Nephron progenitor cell (in vitro differentiated cells): ENCODE measurements at regions not wholly inside any gene's neighbourhood (a gene's known extent, or its start where the extent isn't known, plus 50 kb on each side); places are given as distances from the start of the nearest gene placed in this dataset.

ENCODE experiments used
- DNase-seq: peaks from one replicate; pipeline ENCODE4 v3.0.0; 2021
- H3K27ac Mint-ChIP-seq: 2 replicates; pipeline ENCODE4 v1.8.0; 2021; ENCODE audit warnings: mild to moderate bottlenecking, moderate library complexity, mixed read lengths
- H3K27me3 Mint-ChIP-seq: 2 replicates; pipeline ENCODE4 v1.8.0; 2021; ENCODE audit warnings: mild to moderate bottlenecking, low read depth, mixed read lengths; ENCODE audit not compliant: poor library complexity
- H3K36me3 Mint-ChIP-seq: 2 replicates; pipeline ENCODE4 v1.8.0; 2021; ENCODE audit warnings: low read depth, mixed read lengths
- H3K4me1 Mint-ChIP-seq: 2 replicates; pipeline ENCODE4 v1.8.0; 2021; ENCODE audit warnings: mixed read lengths
- H3K4me3 Mint-ChIP-seq: 2 replicates; pipeline ENCODE4 v1.8.0; 2021; ENCODE audit warnings: mild to moderate bottlenecking, moderate library complexity, mixed read lengths
- H3K9me3 Mint-ChIP-seq: 2 replicates; pipeline ENCODE4 v1.8.0; 2021; ENCODE audit warnings: mild to moderate bottlenecking, moderate library complexity, mixed read lengths
- TF ChIP-seq, protein P1 (sequence below): fragments of 200-600 bp; sonication (generic); IDR thresholded peaks from 2 replicates; pipeline ENCODE4 v1.5.0; 2021; ENCODE audit warnings: antibody characterized with exemption

GRCh38 chr6:15962449-15962764 is 166.5 kb upstream of the MYLIP start:
- H3K36me3 Mint-ChIP-seq: peaks cover 11% of the 10 kb centered on the region
- TF ChIP-seq, protein P1, sequence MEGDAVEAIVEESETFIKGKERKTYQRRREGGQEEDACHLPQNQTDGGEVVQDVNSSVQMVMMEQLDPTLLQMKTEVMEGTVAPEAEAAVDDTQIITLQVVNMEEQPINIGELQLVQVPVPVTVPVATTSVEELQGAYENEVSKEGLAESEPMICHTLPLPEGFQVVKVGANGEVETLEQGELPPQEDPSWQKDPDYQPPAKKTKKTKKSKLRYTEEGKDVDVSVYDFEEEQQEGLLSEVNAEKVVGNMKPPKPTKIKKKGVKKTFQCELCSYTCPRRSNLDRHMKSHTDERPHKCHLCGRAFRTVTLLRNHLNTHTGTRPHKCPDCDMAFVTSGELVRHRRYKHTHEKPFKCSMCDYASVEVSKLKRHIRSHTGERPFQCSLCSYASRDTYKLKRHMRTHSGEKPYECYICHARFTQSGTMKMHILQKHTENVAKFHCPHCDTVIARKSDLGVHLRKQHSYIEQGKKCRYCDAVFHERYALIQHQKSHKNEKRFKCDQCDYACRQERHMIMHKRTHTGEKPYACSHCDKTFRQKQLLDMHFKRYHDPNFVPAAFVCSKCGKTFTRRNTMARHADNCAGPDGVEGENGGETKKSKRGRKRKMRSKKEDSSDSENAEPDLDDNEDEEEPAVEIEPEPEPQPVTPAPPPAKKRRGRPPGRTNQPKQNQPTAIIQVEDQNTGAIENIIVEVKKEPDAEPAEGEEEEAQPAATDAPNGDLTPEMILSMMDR: no peak
- no peak overlapping the region for H3K27ac Mint-ChIP-seq
- no peak for DNase-seq
- H3K27me3 Mint-ChIP-seq: no peaks in the 10 kb centered on the region
- H3K4me3 Mint-ChIP-seq: no peak overlapping the region
- H3K4me1 Mint-ChIP-seq: peaks cover 15% of the 10 kb centered on the region
- peaks cover 22% of the 10 kb centered on the region for H3K9me3 Mint-ChIP-seq

DNA sequence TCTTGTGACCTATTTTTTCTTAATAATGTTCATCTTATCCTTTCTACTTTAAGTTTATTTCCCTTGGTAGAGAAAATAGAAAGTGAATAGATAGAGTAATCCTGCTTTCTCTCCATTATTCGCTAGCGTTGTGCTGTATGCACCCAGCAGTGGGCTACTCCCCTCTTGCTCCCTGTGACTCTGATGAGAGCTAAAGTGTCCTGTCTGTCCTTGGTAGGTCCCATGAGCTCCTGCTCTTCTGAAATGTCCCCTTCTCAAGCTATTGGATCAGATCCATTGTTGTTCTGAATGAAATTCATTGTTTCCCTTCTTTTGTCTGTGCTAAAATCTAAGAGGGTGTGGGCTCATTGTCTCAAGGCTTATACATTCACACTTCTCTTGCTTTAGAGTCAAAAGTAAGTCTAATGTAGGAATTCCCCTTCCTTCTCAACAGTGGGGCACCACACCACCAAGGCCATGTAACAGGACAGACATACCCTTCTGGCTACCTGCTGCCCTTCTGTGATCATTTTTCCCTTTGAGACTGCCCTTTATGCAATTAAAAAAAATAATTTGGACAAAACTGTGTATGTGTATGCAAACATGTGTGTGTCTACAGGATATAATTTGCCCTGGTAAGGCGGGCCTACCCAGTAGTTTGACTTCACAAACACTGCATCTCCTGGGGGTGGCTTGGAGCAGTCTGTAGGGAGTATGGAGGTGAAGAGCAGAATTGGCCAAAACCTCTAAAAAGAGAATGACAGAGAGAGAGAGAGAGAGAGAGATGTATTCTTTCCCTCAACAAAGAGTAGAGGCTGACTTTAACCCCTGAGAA is 167.0 kb upstream of the MYLIP start:
- Mint-ChIP-seq H3K4me1 (peaks cover 18% of the 10 kb centered on the region), H3K4me3 (no peak overlapping the region), H3K36me3 (peaks cover 11% of the 10 kb centered on the region), H3K27me3 (no peaks in the 10 kb centered on the region), H3K9me3 (peaks cover 22% of the 10 kb centered on the region), H3K27ac (no peak overlapping the region)
- no peak for DNase-seq
- TF ChIP-seq, protein P1: no peak

- H3K4me1 Mint-ChIP-seq: peaks cover 23% of the 10 kb centered on the region
- no peak overlapping the region for H3K27ac Mint-ChIP-seq
- no peaks in the 10 kb centered on the region for H3K27me3 Mint-ChIP-seq
- TF ChIP-seq, protein P1: no peak
- H3K36me3 Mint-ChIP-seq: peaks cover 11% of the 10 kb centered on the region
- no peak overlapping the region for H3K4me3 Mint-ChIP-seq
- peaks cover 22% of the 10 kb centered on the region for H3K9me3 Mint-ChIP-seq
- no peak for DNase-seq
These were observed 167.9 kb upstream of the MYLIP start for GRCh38 chr6:15960740-15961634.

GRCh38 chr6:15957655-15958169 is 171.2 kb upstream of the MYLIP start:
- Mint-ChIP-seq H3K27me3 (no peaks in the 10 kb centered on the region), H3K4me3 (peak overlapping the region; percentile 8), H3K4me1 (peaks cover 49% of the 10 kb centered on the region)

GRCh38 chr6:15956205-15957106 is 172.4 kb upstream of the MYLIP start:
- Mint-ChIP-seq H3K27me3 (no peaks in the 10 kb centered on the region), H3K36me3 (peaks cover 6% of the 10 kb centered on the region), H3K27ac (no peak overlapping the region), H3K4me1 (peaks cover 53% of the 10 kb centered on the region), H3K4me3 (no peak overlapping the region), H3K9me3 (peaks cover 17% of the 10 kb centered on the region)
- TF ChIP-seq, protein P1: no peak
- DNase-seq: no peak

More at GRCh38 chr6:15957655-15958169, 171.2 kb upstream of the MYLIP start:
- Mint-ChIP-seq H3K27ac (no peak overlapping the region), H3K9me3 (peaks cover 22% of the 10 kb centered on the region), H3K36me3 (peaks cover 11% of the 10 kb centered on the region)
- no peak for DNase-seq
- TF ChIP-seq, protein P1: no peak
